BE2C (cell line): ENCODE measurements at regions not wholly inside any gene's neighbourhood (a gene's known extent, or its start where the extent isn't known, plus 50 kb on each side); places are given as distances from the start of the nearest gene placed in this dataset.

Source experiments
- DNase-seq: peaks from one replicate; pipeline ENCODE4 v3.0.0-alpha.2; 2020
- H3K27me3 ChIP-seq: fragments of 250-450 bp; sonication (Bioruptor Pico); 2 replicates; pipeline ENCODE4 v1.5.1; 2020; ENCODE audit warnings: mild to moderate bottlenecking
- H3K36me3 ChIP-seq: fragments of 250-450 bp; sonication (Bioruptor Pico); 2 replicates; pipeline ENCODE4 v1.5.1; 2020; ENCODE audit warnings: mild to moderate bottlenecking
- H3K4me1 ChIP-seq: fragments of 250-450 bp; sonication (Bioruptor Pico); 2 replicates; pipeline ENCODE4 v1.5.1; 2020
- H3K4me3 ChIP-seq: 2 replicates; pipeline ENCODE4 v1.5.1; 2011; ENCODE audit warnings: low read depth, low read length
- H3K9me3 ChIP-seq: fragments of 250-450 bp; sonication (Bioruptor Pico); 2 replicates; pipeline ENCODE4 v1.5.1; 2020
- CTCF ChIP-seq: IDR thresholded peaks from 2 replicates; pipeline ENCODE4 v1.5.1; 2012; ENCODE audit warnings: mild to moderate bottlenecking, low read depth, low read length

- H3K9me3 ChIP-seq: no peaks in the 10 kb centered on the region
- no peaks in the 10 kb centered on the region for H3K36me3 ChIP-seq
- H3K4me3 ChIP-seq: no peak overlapping the region
- peaks cover 5% of the 10 kb centered on the region; the same call in 1 of the 2 replicates for H3K27me3 ChIP-seq
- no peak for DNase-seq
- no peak for TF ChIP-seq CTCF
- H3K4me1 ChIP-seq: no peaks in the 10 kb centered on the region
Measured at GRCh38 chr6:150739711-150740349, 125.7 kb upstream of the MTHFD1L start.

- DNase-seq: no peak
- no peak for TF ChIP-seq CTCF
- no peak overlapping the region for H3K4me3 ChIP-seq
Measured at GRCh38 chr6:150740453-150740852, 125.0 kb upstream of the MTHFD1L start.

GRCh38 chr6:150741633-150742200 lies 123.8 kb upstream of the MTHFD1L start:
- Histone ChIP-seq H3K27me3 (peaks cover 4% of the 10 kb centered on the region), H3K4me1 (no peaks in the 10 kb centered on the region), H3K36me3 (no peaks in the 10 kb centered on the region), H3K4me3 (no peak overlapping the region), H3K9me3 (no peaks in the 10 kb centered on the region)
- TF ChIP-seq CTCF: peak; percentile 48
- DNase-seq: no peak

More at GRCh38 chr6:150740453-150740852, 125.0 kb upstream of the MTHFD1L start:
- Histone ChIP-seq H3K4me1 (no peaks in the 10 kb centered on the region), H3K36me3 (no peaks in the 10 kb centered on the region), H3K9me3 (no peaks in the 10 kb centered on the region), H3K27me3 (peaks cover 5% of the 10 kb centered on the region; the same call in 1 of the 2 replicates)

GRCh38 chr6:150744522-150745260 lies 120.8 kb upstream of the MTHFD1L start:
- Histone ChIP-seq H3K4me1 (no peaks in the 10 kb centered on the region), H3K9me3 (no peaks in the 10 kb centered on the region), H3K36me3 (no peaks in the 10 kb centered on the region), H3K27me3 (peaks cover 9% of the 10 kb centered on the region), H3K4me3 (no peak overlapping the region)
- DNase-seq: no peak
- TF ChIP-seq CTCF: no peak

- Histone ChIP-seq H3K36me3 (no peaks in the 10 kb centered on the region), H3K27me3 (peaks cover 8% of the 10 kb centered on the region), H3K4me1 (no peaks in the 10 kb centered on the region), H3K4me3 (no peak overlapping the region), H3K9me3 (no peaks in the 10 kb centered on the region)
- TF ChIP-seq CTCF: no peak
- no peak for DNase-seq
Measured at GRCh38 chr6:150745896-150746295, 119.6 kb upstream of the MTHFD1L start.

- H3K27me3 ChIP-seq: peaks cover 14% of the 10 kb centered on the region
- no peaks in the 10 kb centered on the region for H3K4me1 ChIP-seq
- no peak for TF ChIP-seq CTCF
- no peak overlapping the region for H3K4me3 ChIP-seq
- no peaks in the 10 kb centered on the region for H3K36me3 ChIP-seq
- no peak for DNase-seq
- H3K9me3 ChIP-seq: no peaks in the 10 kb centered on the region
Measured at GRCh38 chr6:150747155-150747554, 118.3 kb upstream of the MTHFD1L start.
